ENCODE measurements at regions not wholly inside any gene's neighbourhood (a gene's known extent, or its start where the extent isn't known, plus 50 kb on each side); places are given as distances from the start of the nearest gene placed in this dataset.

DNA sequence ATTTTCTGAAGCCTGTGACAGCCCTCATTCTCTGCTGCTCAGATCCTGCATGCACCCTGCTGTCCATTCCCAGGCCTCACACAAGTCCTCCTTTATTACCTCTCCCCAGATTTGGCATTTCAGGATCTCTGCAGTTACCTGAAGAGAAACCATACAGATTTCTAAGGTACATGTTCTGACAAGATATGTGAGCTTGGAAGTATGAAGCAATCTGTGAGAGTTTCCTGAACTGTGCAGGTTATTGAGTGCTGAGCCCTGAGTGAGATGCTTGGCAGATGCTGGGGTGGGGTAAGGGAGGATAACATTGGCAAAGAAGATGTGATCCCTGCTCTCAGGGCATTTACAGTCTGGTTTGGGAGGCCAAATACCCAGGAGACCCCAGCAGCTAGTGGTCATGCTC is 91.9 kb upstream of the EPCAM start:
- no peak for TF ChIP-seq ZNF274 (IDR thresholded peaks at IDR 0.05; ENCODE audit: low read depth, low read length)
- no peak overlapping the region for H3K4me3 ChIP-seq (ENCODE audit: low read length)

DNA sequence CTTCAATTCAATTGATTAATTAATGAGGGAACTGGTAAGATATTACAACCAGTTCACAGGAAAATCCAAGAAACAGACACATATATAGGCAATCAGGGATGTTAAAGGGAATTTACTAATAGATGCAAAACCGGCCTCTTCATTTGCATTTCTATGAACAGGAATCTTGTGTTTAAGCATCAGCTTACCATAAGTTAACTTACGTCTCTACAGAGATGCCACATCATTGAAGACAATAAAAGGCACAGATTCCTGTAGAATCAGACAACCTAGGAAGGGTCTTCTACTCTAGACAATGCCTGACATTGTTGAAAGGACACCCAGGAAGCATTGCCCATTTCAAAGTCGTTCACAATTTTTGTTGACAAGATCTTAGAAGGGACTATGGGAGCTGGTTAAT is 93.0 kb upstream of the EPCAM start:
- no peak for TF ChIP-seq ZNF274 (IDR thresholded peaks at IDR 0.05; ENCODE audit: low read depth, low read length)
- H3K4me3 ChIP-seq (ENCODE audit: low read length): no peak overlapping the region

DNA sequence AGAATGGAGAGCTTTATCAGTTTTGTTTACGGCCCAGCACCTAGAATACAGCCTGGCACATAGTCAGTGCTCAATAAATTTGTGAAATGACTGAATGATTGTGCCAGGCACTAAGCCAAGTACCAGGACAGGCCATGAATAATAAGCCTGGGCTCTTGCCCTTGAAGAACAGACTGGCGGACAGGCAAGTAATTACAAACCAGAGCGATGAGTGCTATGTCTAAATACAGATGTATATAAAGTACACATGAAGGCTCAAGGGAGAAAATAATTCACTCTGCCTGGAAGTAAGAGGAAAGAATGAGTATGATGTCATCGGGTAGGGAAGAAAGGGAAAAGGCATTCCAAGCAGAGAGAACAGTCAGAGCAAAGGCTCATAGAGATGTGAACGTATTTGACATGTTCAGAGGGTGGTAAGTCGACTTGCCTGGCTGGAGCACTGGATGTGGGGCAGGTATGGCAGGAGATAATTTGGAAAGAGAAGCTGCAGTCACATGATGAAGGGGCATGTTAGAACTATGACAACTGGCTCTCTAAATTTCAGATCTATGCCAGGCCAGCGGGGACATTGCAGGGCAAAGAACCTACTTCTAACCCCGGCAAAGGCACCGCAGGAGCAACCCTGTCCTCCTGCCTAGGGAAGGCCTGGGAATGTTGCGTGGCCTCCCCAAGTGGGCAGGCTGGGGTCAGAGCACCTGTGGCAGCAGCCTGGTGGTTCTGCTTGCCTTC is 94.9 kb upstream of the EPCAM start:
- no peak overlapping the region for H3K4me3 ChIP-seq (ENCODE audit: low read length)
- no peak for TF ChIP-seq ZNF274 (IDR thresholded peaks at IDR 0.05; ENCODE audit: low read depth, low read length)

DNA sequence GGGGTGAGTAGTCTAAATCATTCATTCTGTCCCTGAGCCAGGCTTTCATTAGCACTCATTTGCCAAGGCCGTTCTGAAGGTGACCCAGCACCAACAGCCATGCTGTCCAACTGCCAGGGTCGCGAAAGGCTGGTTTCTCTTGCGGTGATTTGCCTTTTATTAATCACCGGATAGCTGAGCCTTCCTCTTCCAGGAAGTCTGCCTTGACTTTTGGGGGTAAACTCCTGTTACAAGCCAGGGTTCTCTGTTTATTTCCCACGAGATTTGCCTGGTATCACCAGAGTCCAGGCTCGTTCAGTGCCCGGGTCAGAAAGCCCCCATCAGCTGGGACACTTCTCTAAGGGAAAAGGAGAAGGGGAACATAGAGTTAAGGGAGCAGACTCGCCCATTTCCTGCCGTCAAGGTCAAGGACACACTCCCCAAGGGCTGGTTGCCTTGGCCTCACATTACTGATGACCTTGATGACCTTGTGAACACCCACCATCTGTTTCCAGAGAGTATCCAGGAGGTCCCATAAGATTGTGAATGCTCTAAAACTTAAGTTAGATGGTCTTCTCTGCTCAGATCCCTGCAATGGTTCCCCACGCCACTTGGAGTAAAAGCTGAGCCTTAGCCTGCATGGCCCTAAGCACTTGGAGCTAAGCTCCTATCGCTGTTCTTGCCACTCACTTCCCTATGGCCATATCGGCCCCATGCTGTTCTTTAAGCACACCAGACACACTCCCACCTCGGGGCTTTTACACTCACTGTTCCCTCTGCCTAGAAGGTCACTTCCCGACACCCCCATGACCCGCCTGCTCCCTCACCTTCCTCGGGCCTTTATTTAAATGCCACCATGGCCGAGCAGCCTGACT is 96.0 kb upstream of the EPCAM start:
- no peak for TF ChIP-seq ZNF274 (IDR thresholded peaks at IDR 0.05; ENCODE audit: low read depth, low read length)
- no peak overlapping the region; the same call in 1 of the 2 replicates for H3K4me3 ChIP-seq (ENCODE audit: low read length)

DNA sequence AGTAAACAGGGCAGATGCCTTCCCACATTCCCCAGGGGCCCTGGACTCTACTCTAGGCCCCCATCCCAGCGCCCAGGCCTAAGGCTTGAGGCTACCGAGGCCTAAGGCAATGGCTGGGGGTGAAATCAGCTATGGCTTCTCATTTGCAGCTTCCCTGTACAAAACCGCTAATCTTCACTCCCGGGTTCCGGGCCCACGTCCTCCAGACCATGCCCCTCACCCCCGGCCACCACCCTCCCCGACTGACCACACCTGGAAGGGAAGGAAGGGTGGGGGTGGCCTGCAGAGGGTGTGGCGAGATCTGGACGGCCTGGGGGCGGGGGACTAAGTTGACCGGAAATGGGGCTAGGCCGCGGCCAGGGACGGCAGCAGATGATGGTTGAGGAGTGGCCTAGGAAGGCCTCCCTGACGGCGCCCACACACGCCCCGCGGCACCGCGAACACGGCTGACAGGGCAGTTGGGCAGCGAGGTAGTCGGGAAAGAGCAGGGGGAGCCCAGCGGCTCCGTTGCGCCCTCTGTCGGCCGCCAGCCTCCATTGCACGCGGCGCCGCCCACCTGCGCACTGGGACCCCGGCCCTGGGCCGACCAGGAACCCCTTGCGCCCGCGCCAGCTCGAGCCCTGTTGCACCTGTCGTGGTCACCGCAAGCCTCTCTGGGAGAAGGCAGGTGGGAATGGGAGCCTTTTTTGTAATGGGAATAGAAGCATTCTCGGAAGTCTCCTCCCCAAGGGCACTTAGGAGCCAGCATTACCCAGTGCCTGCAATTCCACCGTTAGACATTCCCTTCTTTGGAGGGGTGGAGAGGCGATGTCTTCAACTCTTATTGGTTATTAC is 95.9 kb upstream of the CALM2 start:
- H3K4me3 ChIP-seq (ENCODE audit: low read length): peak overlapping the region; percentile 34; the same call in 1 of the 2 replicates
- no peak for TF ChIP-seq ZNF274 (IDR thresholded peaks at IDR 0.05; ENCODE audit: low read depth, low read length)

DNA sequence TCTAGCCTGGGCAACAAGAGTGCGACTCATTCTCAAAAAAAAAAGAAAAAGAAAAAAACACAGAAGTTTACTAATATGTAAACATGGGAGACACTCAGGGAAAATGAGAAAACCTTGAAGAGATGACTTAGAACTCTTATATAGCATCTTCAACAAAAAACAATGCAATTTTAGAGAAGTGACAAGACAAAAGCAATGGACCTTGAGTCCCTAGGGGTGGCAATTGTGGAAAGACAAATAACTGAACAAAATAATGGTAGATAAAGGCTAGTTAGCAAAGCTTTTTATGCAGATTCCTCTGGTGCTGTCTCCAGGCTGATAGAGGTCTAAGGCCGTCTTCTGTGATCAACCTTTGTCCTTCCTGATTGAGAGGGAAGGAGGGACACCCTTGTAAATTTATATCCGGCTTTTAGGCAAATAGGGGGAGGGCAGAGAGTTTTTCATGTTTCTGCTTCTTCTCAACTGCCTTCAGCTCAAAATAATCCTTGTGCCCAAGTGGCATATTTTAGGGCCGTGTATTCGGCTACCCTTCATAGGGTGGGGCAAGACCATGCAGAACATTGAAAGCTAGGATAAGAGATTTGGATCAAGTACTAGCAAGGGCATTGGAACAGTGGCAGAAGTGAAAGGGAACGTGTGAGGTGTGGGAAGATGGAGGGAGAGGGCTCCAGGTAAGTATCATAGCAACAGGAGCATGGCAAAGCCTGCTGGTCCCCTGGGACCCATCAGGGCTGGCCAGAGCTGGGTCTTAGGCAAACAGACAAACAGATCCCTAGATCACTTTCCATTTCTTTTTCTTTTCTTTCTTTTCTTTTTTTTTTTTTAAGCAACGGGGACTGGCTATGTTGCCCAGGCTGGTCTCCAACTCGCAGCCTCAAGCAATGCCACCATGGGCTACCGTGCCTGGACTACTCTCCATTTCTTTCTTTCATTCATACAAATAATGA is 95.0 kb upstream of the CALM2 start:
- TF ChIP-seq ZNF274 (IDR thresholded peaks at IDR 0.05; ENCODE audit: low read depth, low read length): no peak
- no peak overlapping the region for H3K4me3 ChIP-seq (ENCODE audit: low read length)

DNA sequence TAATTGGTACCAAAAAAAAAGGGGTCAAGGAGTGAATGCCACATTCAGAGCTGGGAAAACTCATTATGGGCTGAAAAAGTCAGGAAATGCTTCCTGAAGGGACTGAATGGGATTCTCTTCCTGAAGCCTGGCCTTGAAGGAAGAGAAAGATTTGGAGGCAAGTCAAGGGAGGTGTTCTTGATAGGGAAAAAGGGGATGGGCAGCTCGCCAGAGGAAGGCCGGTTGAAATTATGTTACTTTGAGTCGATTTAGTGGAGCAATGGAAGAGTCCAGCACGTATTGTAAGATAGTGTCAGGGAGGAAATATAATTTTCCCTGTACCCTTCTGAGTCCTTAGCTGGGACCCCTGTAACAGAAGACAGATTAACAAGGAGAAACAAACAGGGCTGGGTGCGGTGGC is 94.1 kb upstream of the CALM2 start:
- no peak for TF ChIP-seq ZNF274 (IDR thresholded peaks at IDR 0.05; ENCODE audit: low read depth, low read length)
- no peak overlapping the region for H3K4me3 ChIP-seq (ENCODE audit: low read length)

DNA sequence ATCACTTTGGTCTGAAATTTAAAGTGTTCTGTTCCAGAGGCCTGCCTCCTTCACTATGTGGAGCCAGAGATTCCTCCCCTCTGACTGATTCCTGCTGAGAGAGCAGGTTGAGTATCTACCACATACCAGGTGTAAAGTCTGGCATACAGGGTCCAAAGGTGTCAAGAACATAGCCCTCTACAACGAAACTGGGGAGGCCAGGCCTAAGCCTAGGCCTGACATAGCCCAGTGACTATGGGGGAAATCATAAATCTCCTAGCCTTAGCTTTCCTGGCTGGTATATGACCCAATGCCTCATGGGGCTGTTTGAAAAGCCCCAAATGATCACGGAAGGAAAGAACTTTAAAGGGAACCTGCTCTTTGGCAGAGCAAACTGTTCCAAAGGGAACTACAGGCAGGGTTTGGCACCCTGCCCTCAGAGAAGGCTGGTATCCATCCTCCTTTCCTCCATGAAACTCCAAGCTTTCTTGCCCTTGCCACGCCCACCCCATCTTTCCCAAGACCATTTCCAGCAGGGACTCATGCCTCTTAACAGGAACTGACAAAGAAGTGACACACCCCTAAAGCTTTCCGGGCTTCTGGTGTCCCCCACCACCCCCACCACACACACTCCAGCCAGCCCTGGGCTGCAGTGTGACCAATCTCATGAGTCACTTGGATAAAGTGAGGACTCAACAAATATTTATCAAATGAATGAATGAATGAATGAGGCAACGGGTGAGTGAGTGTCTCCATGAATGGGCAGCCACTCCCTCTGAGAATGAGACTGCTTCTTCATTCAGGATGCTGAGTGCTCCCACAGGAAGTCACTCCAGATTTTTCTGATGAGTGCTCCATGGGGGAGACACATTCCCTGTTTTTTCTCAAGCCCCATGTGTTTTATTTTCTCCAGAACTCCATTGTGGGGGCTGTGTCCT is 93.3 kb upstream of the CALM2 start:
- TF ChIP-seq ZNF274 (IDR thresholded peaks at IDR 0.05; ENCODE audit: low read depth, low read length): no peak
- H3K4me3 ChIP-seq (ENCODE audit: low read length): no peak overlapping the region

DNA sequence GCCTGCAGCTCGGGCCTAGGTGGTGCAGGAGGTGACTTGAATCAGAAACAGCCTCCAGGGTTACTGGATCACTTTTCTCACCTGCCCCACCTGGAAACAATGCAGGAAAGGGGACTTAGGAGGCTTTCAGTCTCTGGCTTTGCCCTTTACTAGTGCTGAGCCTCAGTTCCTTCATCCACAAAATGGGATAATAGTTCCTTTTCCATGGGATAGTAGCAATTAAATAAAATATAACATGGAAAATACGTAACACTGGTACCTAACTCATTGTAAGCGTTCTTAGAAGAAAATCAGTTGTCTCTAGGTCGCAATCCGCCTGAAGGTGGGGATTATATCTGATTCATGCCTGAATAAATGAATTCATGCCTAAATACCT is 91.4 kb upstream of the CALM2 start:
- H3K4me3 ChIP-seq (ENCODE audit: low read length): no peak overlapping the region
- no peak for TF ChIP-seq ZNF274 (IDR thresholded peaks at IDR 0.05; ENCODE audit: low read depth, low read length)

DNA sequence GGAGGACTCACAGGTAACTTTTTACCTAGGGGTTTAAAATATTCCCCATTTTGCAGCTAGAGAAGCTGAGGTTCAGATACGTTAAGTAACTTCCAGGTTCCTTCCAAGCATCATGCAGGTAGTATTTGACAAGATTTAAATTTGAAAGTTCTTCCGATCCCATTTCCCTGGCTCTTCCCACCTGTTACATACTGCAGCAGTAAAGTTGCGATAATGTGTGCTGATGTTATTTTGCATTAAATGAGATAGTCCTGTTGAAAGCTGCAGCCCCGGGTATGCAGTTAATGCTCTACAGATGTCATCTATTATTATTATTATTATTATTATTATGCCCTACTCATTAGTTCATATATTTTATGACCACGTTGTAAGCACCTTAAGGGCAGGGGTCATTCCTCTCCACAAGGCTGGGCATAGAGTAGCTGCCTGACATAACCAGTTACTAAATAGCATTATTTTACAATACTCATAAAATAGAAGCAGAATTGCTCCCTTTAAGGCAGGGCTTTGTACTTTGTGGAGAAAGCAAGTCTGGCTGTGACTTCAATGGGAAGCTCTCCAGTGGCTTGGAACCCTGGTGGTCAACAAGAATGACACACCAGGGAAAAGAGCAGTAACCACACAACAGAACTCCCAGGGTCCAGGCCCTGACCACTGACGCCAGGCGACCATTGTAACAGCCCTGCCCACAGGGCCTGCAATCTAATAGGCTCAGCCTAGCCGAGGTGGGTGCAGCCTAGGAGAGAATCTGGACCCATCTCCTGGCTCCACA is 90.8 kb upstream of the CALM2 start:
- H3K4me3 ChIP-seq (ENCODE audit: low read length): no peak overlapping the region
- TF ChIP-seq ZNF274 (IDR thresholded peaks at IDR 0.05; ENCODE audit: low read depth, low read length): no peak

DNA sequence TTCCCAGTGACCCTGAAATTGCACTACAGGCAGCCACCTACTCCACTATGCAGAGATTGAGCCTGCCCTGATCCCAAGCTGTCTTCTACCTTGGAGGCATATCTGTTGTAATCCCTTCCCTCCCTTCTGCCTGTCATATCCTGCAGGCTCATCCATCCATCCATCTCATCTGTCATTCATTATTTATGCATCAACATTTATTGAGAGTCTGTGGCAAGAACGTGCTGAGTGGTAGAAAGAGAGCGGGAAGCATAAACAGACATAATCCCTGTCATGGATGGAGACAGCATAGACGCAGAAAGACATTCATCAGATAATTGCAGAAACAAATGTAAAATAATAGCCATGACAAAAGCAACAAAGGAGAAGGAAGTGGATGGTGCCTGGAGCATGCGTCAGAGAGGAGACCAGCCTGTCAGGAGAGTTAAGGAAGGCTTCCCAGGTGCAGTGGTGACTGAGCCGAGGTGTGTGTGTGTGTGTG is 89.5 kb upstream of the CALM2 start:
- no peak overlapping the region for H3K4me3 ChIP-seq (ENCODE audit: low read length)
- no peak for TF ChIP-seq ZNF274 (IDR thresholded peaks at IDR 0.05; ENCODE audit: low read depth, low read length)

DNA sequence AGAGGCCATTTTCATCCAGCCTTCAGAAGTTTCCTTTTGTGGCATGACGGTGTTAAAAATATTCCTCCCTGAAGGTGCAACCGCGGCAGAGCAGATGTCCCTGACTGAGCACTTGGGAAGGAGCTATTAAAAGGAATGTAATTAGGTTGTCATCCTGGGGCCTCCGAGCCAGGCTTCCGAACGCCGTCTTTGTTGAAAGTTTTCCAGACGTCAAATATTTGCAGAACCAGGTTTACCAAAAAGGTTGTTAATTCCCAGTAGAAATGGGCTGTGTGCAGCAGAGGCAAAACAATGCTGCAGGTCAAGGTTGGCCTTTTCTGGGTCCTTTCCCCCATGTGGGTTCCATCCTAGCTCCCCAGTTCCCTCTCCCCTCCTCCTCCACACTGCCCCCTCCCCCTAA is 88.8 kb upstream of the CALM2 start:
- no peak overlapping the region for H3K4me3 ChIP-seq (ENCODE audit: low read length)
- TF ChIP-seq ZNF274 (IDR thresholded peaks at IDR 0.05; ENCODE audit: low read depth, low read length): no peak

All from GM08714 (cell line).